Upper lobe of right lung (tissue), 1 donor: ENCODE measurements at regions not wholly inside any gene's neighbourhood (a gene's known extent, or its start where the extent isn't known, plus 50 kb on each side); places are given as distances from the start of the nearest gene placed in this dataset.

ENCODE experiments used
- ATAC-seq: fragments of 200-7000 bp; cut with Tn5 transposase; one replicate; pipeline ENCODE4 v1.9.1; 2020; ENCODE audit warnings: mild to moderate bottlenecking, moderate library complexity
- DNase-seq: peaks from one replicate; pipeline ENCODE4 v3.0.0-alpha.2; 2020
- H3K27ac ChIP-seq: fragments of 200-600 bp; one replicate; pipeline ENCODE4 v1.8.0; 2022
- H3K27me3 ChIP-seq: fragments of 200-600 bp; one replicate; pipeline ENCODE4 v1.8.0; 2022; ENCODE audit warnings: mild to moderate bottlenecking
- H3K36me3 ChIP-seq: fragments of 200-600 bp; one replicate; pipeline ENCODE4 v1.8.0; 2022
- H3K4me1 ChIP-seq: fragments of 200-600 bp; one replicate; pipeline ENCODE4 v1.8.0; 2022
- H3K4me3 ChIP-seq: fragments of 200-600 bp; one replicate; pipeline ENCODE4 v1.8.0; 2022; ENCODE audit warnings: mild to moderate bottlenecking
- H3K9me3 ChIP-seq: fragments of 200-600 bp; one replicate; pipeline ENCODE4 v1.8.0; 2022
- intact Hi-C: fragments of 100-400 bp; cut with DNase I; formaldehyde crosslinking; loops from one replicate; pipeline ENCODE4 v1.11.0; 2022
- TF ChIP-seq, protein P1 (sequence below): fragments of 200-600 bp; IDR thresholded peaks from one replicate; pipeline ENCODE4 v1.8.0; 2022; ENCODE audit warnings: antibody characterized with exemption
- donor health status: DM: no; HTN: yes; CAD: no; lungs with severe emphysema.

DNA sequence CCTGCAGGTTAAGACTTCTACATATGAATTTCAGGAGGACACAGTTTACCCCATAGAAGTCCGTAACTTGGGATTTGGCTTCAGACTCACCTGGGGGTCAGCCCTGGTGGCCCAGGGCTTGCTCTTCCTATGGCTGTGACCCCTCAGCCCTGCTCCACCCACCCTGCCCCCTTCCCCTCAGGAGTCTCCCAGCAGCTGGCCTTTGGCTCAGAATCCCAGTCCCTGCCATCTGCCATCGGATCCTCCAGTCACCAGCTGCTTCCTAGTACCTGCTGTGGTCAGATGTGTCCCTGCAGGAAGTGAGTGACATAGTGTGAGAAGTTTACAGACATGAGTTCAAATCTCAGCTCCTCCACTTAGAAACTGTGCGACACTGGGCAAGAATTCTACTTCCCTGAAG is 332.6 kb downstream of the NPHP4 start:
- intact Hi-C loops: no loop called here
- no peak for DNase-seq

DNA sequence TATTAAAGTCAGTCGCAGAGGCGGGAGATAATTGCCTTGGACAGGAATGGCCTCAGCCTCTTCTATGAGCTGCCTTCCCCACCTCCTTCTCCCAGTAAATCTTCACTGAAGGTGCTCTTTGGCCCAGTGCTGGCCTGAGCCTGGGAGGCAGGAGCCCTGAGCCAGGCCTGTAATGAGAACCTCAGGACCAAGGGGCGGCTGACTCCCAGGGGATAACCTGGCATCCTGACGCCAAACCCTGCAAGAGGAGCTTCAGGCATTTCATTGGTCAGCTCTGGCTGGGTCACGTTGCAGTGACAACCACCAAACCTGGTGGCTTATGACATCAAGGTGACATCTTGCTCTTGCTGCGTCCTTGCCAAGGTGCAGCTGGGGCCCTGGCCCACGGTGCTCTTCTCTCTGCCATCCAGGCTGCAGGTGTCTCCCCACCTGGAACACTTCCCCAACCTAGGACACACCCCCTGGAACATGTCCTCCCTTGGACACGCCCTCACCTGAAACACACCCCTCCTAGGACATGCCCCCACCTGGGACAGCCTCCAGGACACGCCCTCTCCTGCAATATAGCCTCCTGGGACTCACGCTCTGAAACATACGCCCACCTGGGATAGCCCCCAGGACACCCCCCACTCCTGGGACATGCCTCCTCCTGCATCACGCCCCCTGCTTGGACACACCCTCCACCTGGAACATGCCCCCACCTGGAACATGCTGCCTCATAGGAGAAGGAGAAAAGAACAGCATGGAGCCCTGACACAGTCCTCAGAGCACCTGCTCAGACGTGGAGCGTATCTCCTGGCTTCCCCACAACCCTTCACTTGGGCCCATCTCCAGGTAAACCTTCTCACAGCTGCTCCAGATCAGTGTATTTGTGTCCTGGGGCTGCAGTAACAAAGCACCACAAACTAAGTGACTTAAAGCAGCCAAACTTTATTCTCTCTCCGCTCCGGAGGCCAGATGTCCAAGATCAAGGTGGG is 333.6 kb downstream of the NPHP4 start:
- H3K36me3 ChIP-seq: no peaks in the 10 kb centered on the region
- no peak overlapping the region for H3K27ac ChIP-seq
- H3K27me3 ChIP-seq: no peaks in the 10 kb centered on the region
- no peak overlapping the region for H3K4me3 ChIP-seq
- TF ChIP-seq, protein P1, sequence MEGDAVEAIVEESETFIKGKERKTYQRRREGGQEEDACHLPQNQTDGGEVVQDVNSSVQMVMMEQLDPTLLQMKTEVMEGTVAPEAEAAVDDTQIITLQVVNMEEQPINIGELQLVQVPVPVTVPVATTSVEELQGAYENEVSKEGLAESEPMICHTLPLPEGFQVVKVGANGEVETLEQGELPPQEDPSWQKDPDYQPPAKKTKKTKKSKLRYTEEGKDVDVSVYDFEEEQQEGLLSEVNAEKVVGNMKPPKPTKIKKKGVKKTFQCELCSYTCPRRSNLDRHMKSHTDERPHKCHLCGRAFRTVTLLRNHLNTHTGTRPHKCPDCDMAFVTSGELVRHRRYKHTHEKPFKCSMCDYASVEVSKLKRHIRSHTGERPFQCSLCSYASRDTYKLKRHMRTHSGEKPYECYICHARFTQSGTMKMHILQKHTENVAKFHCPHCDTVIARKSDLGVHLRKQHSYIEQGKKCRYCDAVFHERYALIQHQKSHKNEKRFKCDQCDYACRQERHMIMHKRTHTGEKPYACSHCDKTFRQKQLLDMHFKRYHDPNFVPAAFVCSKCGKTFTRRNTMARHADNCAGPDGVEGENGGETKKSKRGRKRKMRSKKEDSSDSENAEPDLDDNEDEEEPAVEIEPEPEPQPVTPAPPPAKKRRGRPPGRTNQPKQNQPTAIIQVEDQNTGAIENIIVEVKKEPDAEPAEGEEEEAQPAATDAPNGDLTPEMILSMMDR: no peak
- no peaks in the 10 kb centered on the region for H3K9me3 ChIP-seq
- ATAC-seq (no peak), DNase-seq (no peak)
- intact Hi-C loops: no loop called here
- H3K4me1 ChIP-seq: no peaks in the 10 kb centered on the region

More for the DNA sequence above, 332.6 kb downstream of the NPHP4 start:
- Histone ChIP-seq H3K27ac (no peak overlapping the region), H3K9me3 (no peaks in the 10 kb centered on the region), H3K4me1 (no peaks in the 10 kb centered on the region), H3K4me3 (no peak overlapping the region), H3K36me3 (no peaks in the 10 kb centered on the region), H3K27me3 (no peaks in the 10 kb centered on the region)
- no peak for ATAC-seq
- TF ChIP-seq, protein P1: no peak

DNA sequence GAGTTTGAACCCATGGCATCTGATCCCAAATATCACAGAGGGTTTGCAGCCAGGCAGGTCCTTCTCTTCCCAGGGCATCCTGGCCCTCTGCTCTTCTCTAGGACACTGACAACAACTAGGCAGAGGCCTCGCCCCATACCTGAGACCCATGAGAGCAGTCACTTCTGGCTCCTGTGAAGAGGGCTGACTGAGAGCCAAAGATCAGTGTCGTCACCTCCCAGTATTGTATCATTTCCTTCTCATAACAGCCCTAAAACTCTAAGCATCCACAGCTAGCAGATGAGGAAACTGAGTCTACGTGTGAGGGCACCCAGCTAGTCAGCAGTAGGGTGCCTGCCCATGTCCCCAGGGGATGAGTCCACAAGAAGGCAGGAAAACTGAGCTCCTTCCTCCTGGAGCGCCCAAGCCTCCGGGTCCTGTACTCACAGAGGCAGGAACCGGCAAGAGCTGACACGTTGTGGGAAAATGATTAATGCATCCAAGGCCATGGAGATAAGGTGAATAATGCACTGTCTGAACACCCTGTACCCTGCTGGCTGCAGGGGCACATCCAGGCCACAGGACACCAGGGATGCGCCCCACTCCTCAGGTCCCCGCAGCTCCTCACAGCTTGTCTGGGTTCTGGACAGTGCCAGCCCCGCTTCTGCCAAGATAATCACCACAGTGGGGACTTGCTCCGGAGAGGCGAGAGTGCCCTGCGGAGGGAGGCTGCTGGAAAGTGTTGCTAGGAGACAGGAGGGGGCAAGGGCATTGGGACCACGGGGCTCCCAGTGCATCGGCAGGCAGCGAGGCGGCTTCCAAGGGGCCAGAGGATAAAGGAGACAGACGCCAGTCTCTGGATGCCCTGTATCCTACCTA is 340.0 kb downstream of the NPHP4 start:
- H3K4me3 ChIP-seq: no peak overlapping the region
- H3K9me3 ChIP-seq: no peaks in the 10 kb centered on the region
- H3K27ac ChIP-seq: no peak overlapping the region
- TF ChIP-seq, protein P1: no peak
- intact Hi-C loops: no loop called here
- DNase-seq (no peak), ATAC-seq (no peak)
- H3K36me3 ChIP-seq: no peaks in the 10 kb centered on the region
- no peaks in the 10 kb centered on the region for H3K4me1 ChIP-seq
- H3K27me3 ChIP-seq: peaks cover 26% of the 10 kb centered on the region

DNA sequence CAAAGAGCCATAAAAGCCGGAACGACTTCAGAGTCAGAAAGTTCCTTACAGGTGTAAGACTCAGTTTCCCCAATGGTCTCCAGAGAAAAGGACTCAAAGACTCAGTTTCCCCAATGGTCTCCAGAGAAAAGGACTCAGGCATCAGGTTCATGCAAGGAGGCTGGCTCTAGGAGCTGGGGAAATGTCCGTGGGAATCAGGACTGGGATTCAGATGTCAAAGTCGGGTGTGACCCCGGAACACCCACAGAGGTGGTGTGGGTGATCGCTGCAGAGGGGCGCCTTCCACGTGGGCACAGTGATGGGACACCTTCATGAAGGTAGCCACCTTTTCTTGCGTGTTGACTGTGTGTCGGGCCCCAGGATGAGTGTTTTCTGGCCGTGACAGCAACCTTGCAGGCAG is 340.8 kb downstream of the NPHP4 start:
- TF ChIP-seq, protein P1: no peak
- no peak overlapping the region for H3K4me3 ChIP-seq
- no peaks in the 10 kb centered on the region for H3K9me3 ChIP-seq
- no peaks in the 10 kb centered on the region for H3K4me1 ChIP-seq
- intact Hi-C loops: no loop called here
- no peak overlapping the region for H3K27ac ChIP-seq
- DNase-seq: no peak
- H3K27me3 ChIP-seq: peaks cover 26% of the 10 kb centered on the region
- no peak for ATAC-seq
- H3K36me3 ChIP-seq: no peaks in the 10 kb centered on the region

DNA sequence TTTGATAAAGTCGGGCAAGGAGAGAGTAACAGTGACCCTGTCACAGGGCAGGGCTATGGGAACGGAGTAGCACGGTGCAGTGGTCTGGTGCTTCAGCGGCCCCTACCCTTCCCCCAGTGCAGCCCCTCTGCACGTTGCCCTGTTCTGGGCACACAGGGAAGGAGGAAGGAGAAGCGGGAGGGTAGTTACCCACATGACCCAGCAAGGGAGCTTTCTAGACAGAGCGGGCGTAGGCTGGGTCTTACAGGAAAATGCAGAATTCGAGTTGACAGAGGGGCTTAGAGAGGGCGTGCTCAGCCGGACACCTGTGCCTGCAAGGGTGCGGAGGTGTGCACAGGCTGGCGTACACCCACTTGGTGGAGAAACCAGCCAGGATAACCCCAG is 341.2 kb downstream of the NPHP4 start:
- no peak overlapping the region for H3K4me3 ChIP-seq
- TF ChIP-seq, protein P1: no peak
- DNase-seq: no peak
- H3K9me3 ChIP-seq: no peaks in the 10 kb centered on the region
- no peak overlapping the region for H3K27ac ChIP-seq
- no peak for ATAC-seq
- intact Hi-C loops: no loop called here
- no peaks in the 10 kb centered on the region for H3K4me1 ChIP-seq
- no peaks in the 10 kb centered on the region for H3K36me3 ChIP-seq
- peaks cover 26% of the 10 kb centered on the region for H3K27me3 ChIP-seq
